22Rv1 (cell line): ENCODE measurements at regions not wholly inside any gene's neighbourhood (a gene's known extent, or its start where the extent isn't known, plus 50 kb on each side); places are given as distances from the start of the nearest gene placed in this dataset.

Experiments
- ZFX ChIP-seq: fragments of 450-650 bp; IDR thresholded peaks from 2 replicates; pipeline ENCODE4 v1.6.1; 2017; ENCODE audit warnings: antibody characterized with exemption, borderline replicate concordance
- TF ChIP-seq, protein P1 (sequence below): fragments of 450-650 bp; IDR thresholded peaks from 2 replicates; pipeline ENCODE4 v1.5.1; 2017; ENCODE audit warnings: mild to moderate bottlenecking

DNA sequence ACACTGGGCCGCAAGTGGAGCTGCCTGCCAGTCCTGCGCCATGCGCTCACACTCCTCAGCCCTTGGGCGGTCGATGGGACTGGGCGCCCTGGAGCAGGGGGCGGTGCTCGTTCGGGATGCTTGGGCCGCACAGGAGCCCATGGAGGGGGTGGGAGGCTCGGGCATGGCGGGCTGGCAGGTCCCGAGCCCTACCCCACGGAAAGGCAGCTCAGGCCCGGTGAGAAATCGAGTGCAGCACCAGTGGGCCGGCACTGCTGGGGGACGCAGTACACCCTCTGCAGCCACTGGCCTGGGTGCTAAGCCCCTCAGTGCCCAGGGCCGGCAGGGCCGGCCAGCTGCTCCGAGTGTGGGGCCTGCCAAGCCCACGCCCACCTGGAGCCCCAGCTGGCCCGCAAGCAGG is 328.7 kb upstream of the LRRC4C start:
- TF ChIP-seq, protein P1, sequence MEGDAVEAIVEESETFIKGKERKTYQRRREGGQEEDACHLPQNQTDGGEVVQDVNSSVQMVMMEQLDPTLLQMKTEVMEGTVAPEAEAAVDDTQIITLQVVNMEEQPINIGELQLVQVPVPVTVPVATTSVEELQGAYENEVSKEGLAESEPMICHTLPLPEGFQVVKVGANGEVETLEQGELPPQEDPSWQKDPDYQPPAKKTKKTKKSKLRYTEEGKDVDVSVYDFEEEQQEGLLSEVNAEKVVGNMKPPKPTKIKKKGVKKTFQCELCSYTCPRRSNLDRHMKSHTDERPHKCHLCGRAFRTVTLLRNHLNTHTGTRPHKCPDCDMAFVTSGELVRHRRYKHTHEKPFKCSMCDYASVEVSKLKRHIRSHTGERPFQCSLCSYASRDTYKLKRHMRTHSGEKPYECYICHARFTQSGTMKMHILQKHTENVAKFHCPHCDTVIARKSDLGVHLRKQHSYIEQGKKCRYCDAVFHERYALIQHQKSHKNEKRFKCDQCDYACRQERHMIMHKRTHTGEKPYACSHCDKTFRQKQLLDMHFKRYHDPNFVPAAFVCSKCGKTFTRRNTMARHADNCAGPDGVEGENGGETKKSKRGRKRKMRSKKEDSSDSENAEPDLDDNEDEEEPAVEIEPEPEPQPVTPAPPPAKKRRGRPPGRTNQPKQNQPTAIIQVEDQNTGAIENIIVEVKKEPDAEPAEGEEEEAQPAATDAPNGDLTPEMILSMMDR: no peak
- TF ChIP-seq ZFX: no peak
